D341Med (cell line): ENCODE measurements at regions not wholly inside any gene's neighbourhood (a gene's known extent, or its start where the extent isn't known, plus 50 kb on each side); places are given as distances from the start of the nearest gene placed in this dataset.

Experiments
- DNase-seq: peaks from one replicate; pipeline ENCODE4 v3.0.0; 2012; ENCODE audit warnings: low spot score

DNA sequence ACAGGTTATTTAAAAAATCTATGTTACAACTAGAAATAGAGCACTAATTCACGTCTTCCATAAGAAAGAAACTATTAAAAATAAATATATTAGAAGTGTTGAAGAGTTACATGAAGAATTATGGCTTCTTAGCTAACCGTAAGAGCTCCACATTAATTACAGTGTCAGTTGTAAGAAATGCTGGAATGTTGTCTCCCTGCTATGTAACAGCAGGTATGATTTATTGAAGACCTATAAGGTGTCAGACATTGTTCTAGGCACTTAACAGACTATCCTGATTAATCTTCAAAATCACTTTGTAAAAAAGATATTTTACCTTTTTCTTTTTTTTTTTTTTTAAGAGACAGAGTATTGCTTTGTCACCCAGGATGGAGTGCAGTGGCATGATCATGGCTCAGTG lies 75.8 kb upstream of the NEBL start:
- no peak for DNase-seq

GRCh38 chr10:20971901-20972300 lies 74.8 kb upstream of the NEBL start:
- no peak for DNase-seq

GRCh38 chr10:20970708-20971107 lies 73.6 kb upstream of the NEBL start:
- DNase-seq, result no peak

DNA sequence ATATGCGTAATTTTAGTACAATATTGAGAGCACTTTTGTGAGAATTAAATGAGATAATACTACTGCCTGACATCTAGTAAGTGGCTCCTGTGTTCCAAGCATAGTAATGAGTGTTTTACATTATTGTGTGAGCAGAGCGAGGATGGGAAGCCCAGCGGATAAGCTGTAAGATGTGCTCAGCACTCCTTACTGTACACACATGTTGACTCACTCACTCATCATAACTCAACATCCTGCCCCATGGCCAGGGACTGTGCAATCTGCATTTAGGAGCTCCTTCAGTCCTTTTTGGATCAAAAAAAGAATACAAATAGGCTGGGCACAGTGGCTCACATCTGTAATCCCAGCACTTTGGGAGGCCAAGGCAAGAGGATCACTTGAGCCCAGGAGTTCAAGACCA lies 72.9 kb upstream of the NEBL start:
- DNase-seq, result no peak

DNA sequence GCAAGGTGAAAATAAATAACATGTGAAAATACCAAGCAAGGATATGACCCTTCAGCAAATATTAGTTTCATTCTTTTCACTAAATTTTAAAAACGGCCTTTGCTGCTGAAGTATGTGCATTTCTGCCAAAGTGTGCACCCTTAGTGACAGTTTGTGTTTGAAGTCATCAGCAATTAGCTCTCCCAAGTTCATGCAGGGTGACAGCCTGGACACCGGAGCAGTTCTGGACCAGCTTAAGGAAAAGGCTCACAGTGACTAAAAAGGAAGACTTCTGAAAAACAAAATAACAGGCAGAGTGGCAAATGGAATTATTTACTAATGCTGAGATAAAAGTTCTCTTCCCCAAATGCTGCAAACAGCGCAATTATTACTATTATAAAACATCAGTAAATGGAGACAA lies 69.3 kb upstream of the NEBL start:
- DNase-seq, result no peak

DNA sequence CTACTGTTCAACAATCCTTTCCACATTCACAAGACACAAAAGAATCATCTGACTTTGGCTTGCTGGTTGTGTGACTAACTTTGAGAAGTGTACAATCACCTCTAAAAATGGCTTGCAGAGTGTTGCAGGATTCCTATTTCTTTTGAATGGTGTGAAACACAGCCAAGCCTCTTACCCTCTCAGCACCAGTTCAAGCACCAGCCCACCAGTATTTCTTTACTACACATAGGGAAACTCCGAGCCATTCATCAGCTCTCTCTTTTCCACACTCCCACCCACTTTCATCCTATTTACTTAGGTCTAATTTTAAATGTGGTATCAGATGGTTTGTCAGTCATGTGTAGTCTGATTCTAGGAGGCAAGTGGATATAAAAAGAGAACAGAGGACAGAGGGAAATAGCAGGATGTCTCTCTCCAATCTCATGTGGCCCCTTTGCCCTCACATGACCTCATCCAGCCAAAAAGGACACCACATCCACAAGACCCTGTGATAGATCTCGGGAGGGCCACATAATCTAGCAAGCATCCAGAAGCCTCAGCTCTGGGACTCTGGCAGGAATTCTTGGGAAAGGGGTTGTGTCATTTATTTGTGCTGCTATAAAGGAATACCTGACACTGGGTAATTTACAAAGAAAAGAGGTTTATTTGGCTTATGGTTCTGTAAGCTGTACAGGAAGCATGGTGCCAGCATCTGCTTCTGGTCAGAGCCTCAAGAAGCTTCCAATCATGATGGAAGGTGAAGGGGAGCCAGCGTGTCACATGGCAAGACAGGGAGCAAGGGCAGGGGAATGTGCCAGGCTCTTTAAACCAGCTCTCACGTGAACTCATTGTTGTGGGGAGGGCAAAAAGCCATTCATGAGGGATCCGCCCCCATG lies 66.8 kb upstream of the NEBL start:
- no peak for DNase-seq

DNA sequence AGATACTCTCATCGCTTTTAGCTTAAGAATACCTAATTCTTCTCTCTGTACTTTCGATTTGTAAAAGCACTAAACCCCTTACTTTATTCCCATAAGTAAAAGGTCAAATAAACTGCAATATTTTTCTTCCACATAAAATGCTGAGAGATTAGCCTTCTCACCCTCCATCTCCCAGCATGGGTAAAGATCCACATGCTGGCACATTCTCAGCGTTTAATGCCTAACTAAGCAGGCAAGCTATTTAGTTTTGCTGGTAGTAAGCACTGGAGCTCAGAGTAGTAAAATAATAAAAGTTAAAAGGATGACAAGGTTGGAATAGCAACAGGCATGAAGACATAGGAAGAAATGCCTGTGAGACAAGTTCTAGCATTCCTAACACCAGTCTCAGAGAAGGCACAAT lies 65.9 kb upstream of the NEBL start:
- no peak for DNase-seq

DNA sequence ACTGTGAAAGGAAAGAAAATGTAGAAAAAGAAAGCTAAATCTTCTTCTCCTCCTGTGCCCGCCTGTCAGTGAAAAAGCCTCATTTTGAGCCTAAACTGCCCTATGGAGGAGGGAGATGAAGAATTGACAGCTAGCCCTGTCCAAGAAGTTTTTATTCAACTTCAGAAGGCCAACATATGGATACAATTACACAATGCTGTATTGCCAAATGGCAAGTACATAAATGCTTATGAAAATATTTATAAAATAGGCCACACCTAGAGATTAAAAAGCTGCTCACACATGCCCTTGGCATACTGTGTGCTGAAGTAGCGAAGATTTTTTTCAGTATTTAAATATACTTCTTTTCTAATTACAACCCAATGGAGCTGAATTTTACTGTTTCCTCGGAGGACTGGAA lies 65.1 kb upstream of the NEBL start:
- no peak for DNase-seq

DNA sequence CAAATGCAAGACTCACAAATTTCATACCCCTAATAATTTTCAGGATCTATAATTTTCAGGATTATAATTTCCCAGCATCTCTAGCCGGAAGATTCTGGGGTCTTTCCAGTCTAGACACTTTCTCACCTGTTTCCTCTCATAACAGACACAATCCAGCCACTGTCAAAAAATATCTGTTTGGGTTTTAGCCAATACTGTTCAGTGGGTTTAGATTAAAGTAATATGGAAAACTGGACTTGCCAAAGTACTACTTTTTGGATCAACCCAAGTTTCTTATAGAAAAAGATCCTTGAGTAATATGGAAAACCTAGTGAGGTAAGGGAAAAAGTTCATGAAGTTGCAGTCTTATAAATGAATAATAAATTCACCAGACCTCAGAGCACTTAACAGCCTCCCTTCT lies 62.1 kb upstream of the NEBL start:
- no peak for DNase-seq

DNA sequence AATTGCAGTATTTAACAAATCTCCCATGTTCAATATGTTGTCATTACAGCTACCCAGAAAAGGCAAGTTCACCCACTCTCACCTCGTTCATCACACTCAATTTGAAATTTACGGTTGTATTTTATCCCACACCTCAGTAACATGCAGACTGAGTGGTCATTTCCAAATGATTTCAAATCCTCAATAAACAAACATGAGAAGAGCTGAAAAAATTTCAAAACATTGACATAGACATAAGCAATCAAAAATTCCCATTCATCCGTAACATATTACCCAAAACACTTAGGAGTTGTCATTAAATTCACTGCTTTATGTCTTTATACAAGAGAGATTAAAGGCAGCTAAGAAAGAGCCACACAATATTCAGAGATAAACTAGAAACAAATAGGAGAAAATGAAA lies 61.7 kb upstream of the NEBL start:
- no peak for DNase-seq

DNA sequence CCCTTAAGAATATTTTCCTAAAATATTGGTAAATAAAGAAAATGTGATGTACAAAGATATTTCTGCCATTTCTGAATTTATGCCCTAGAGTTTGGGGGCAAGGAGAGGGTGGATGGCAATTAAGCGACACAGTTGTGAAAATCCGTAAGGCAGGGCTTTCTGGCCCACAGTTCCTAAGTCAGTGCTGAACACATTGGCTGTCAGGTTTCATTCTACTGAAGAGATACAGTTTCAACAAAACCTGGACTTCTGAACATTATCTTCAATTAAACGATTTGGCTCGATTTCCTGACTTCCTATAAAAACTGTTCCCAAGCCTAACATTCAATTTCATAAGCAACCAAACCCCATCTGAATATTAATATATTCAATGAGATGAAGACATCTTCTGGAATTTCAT lies 61.1 kb upstream of the NEBL start:
- no peak for DNase-seq

DNA sequence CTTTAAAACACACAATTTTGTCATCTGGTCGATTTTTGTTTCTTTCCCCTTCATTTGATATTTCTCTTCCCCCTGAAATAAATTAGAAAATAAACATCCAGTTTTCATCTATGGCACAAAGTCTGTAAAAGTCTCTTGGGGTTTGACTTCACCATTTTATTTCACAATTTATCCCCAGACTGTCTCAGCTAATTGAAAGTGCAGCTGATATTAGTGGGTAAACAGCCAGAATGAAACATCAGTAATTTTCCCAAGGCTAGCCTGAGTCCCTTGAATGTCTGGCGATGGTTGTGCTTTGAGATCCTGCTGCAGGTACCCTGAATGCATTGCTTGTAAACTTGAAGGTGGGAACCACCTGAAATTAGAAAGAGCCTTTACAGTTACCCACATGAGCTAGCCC lies 60.6 kb upstream of the NEBL start:
- no peak for DNase-seq

DNA sequence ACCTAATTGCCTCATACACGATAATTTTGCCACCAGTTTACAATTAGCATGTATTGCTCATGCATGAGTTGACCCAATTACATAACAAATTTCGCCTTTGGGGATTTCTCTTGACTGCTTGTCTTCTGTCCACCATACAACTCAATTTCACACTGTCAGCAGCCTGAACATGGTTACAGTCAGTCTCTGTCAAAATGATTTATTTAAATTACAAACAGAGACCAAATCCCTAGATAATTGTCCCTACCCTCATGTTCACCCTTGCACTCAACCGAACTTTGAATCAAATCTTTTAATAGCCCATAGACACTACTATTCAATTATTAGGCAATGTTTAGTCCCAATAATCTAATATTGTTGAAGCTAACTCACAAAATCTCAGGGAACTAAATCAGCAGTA lies 59.7 kb upstream of the NEBL start:
- no peak for DNase-seq

DNA sequence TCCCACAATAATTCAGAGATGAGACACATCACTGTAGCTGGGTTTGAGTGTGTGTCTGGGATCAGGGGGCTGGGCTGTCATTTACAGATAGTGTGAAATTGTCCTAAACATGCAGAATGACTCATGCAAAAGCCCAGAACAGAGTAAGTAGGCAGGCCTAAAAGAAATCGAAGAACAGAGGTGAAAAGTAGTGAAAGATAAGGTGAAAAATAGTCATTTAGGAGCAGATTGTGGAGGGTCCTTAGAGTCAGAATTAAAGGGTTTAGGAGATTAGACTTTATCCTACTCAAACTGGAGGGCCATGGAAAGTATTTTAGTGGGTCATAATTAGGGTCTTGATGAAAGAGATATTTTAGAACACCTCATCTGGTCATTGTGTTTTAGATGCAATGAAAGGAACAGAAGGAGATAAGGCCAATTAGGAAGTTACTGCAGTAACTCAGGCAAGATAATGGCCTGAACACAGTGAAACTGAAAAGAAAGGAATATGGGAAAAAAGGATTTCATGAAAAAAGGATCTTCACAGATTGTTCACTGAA lies 58.3 kb upstream of the NEBL start:
- no peak for DNase-seq

GRCh38 chr10:20954519-20954918 lies 57.4 kb upstream of the NEBL start:
- DNase-seq, result no peak

DNA sequence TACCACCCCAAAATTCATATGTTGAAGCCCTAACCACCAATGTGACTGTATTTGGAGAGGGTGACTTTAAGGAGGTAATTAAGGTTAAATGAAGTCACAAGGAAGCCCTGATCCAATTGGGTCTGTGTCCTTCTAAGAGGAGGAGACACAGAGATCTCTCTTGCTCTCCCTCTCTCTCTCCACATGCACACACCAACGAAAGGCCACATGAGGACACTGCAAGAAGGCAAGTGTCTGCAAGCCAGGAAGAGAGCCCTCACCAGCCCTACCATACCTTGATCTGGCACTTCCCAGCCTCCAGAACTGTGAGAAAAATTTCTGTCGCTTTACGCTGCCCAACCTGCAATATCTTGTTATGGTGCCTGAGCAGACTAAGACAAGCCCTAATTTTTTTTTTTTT lies 56.0 kb upstream of the NEBL start:
- DNase-seq, result no peak

DNA sequence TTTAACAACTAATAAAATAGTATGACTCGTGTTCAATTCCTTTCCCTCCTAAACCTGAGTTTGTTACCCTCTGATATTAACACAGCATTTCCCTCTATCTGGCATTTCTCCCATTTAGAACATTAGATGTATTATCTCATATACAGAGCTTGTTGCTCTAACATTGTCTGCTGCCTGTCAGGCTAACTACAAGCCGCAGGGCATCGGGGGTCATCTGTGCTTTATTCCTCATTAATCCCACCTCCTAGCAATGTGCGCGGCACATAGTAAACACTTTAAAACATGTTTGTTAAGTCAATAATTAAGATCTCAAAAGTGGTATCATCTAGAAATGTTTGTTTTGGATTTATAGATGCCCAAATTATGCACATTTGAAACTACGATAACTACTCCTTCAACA lies 52.9 kb upstream of the NEBL start:
- no peak for DNase-seq

- no peak for DNase-seq
These were observed 51.7 kb upstream of the NEBL start for GRCh38 chr10:20948686-20949327.
